ENCODE measurements at regions not wholly inside any gene's neighbourhood (a gene's known extent, or its start where the extent isn't known, plus 50 kb on each side); places are given as distances from the start of the nearest gene placed in this dataset.
A peak's percentile ranks its signal among the peaks of the same experiment; 100 is the strongest.

- no peak for DNase-seq (ENCODE audit: low read depth)
Observed at GRCh38 chr9:90948156-90948555, 146.5 kb downstream of the SYK start.

- DNase-seq (ENCODE audit: low read depth): no peak
Observed at GRCh38 chr9:90950600-90950999, 149.0 kb downstream of the SYK start.

GRCh38 chr9:90953200-90953599 is 151.6 kb downstream of the SYK start:
- DNase-seq (ENCODE audit: low read depth): no peak

- DNase-seq (ENCODE audit: low read depth): no peak
Observed at GRCh38 chr9:90953805-90954204, 152.2 kb downstream of the SYK start.

- no peak for DNase-seq (ENCODE audit: low read depth)
Observed at GRCh38 chr9:90956026-90956810, 154.6 kb downstream of the SYK start.

- no peak for DNase-seq (ENCODE audit: low read depth)
Observed at GRCh38 chr9:90958328-90958727, 156.7 kb downstream of the SYK start.

GRCh38 chr9:90960941-90961340 is 159.3 kb downstream of the SYK start:
- no peak for DNase-seq (ENCODE audit: low read depth)

GRCh38 chr9:90961375-90961774 is 159.8 kb downstream of the SYK start:
- DNase-seq (ENCODE audit: low read depth): no peak

- no peak for DNase-seq (ENCODE audit: low read depth)
Observed at GRCh38 chr9:90964101-90965020, 162.7 kb downstream of the SYK start.

GRCh38 chr9:90965226-90966030 is 163.8 kb downstream of the SYK start:
- DNase-seq (ENCODE audit: low read depth): no peak

GRCh38 chr9:90966031-90966290 is 164.3 kb downstream of the SYK start:
- no peak for DNase-seq (ENCODE audit: low read depth)

GRCh38 chr9:90966480-90967144 is 165.0 kb downstream of the SYK start:
- peak; percentile 15 for DNase-seq (ENCODE audit: low read depth)

GRCh38 chr9:90967145-90967538 is 165.5 kb downstream of the SYK start:
- no peak for DNase-seq (ENCODE audit: low read depth)

GRCh38 chr9:90969021-90969675 is 167.5 kb downstream of the SYK start:
- no peak for DNase-seq (ENCODE audit: low read depth)

GRCh38 chr9:90970608-90971007 is 169.0 kb downstream of the SYK start:
- no peak for DNase-seq (ENCODE audit: low read depth)

GRCh38 chr9:90972057-90972456 is 170.4 kb downstream of the SYK start:
- DNase-seq (ENCODE audit: low read depth): no peak

- DNase-seq (ENCODE audit: low read depth): no peak
Observed at GRCh38 chr9:90974016-90974415, 172.4 kb downstream of the SYK start.

- no peak for DNase-seq (ENCODE audit: low read depth)
Observed at GRCh38 chr9:90974643-90975245, 173.1 kb downstream of the SYK start.

- no peak for DNase-seq (ENCODE audit: low read depth)
Observed at GRCh38 chr9:90975781-90976538, 174.3 kb downstream of the SYK start.

GRCh38 chr9:90979138-90979551 is 177.5 kb downstream of the SYK start:
- DNase-seq (ENCODE audit: low read depth): no peak

Data from HS-5 (cell line).